Dermis microvascular lymphatic vessel endothelial cell (primary cell): ENCODE measurements at regions not wholly inside any gene's neighbourhood (a gene's known extent, or its start where the extent isn't known, plus 50 kb on each side); places are given as distances from the start of the nearest gene placed in this dataset.
"Not testable (repeated sequence)": the region's sequence is repeated elsewhere in the genome, so short reads cannot be mapped to it uniquely, and the experiment has no call there.

ENCODE experiments used
- DNase-seq, 2 donors: peaks; one replicate each; pipeline versions ENCODE4 v3.0.0 to v3.0.0-alpha.2; 2010; ENCODE audit warnings: low read depth in 2 of 2

GRCh38 chr6:144434308-144434990 lies 149.3 kb downstream of the UTRN start:
- DNase-seq: peak in 1 of 2 donors; percentile 87

- DNase-seq: no peak
These were observed 150.7 kb downstream of the UTRN start for GRCh38 chr6:144435602-144436426.

GRCh38 chr6:144437105-144437504 lies 152.0 kb downstream of the UTRN start:
- no peak for DNase-seq

GRCh38 chr6:144438103-144438502 lies 153.0 kb downstream of the UTRN start:
- no peak for DNase-seq

GRCh38 chr6:144439016-144439415 lies 153.9 kb downstream of the UTRN start:
- DNase-seq: no peak

GRCh38 chr6:144441801-144442200 lies 156.7 kb downstream of the UTRN start:
- not testable (repeated sequence) for DNase-seq

GRCh38 chr6:144443157-144443556 lies 158.0 kb downstream of the UTRN start:
- no peak for DNase-seq

- DNase-seq: peak in 1 of 2 donors; percentile 66
These were observed 162.3 kb downstream of the UTRN start for GRCh38 chr6:144447472-144447871.

- DNase-seq: no peak
These were observed 164.1 kb downstream of the UTRN start for GRCh38 chr6:144449218-144449617.

- DNase-seq: no peak
These were observed 164.9 kb downstream of the UTRN start for GRCh38 chr6:144449911-144450597.

GRCh38 chr6:144460327-144461095 lies 175.4 kb downstream of the UTRN start:
- DNase-seq: no peak

- no peak for DNase-seq
These were observed 176.9 kb downstream of the UTRN start for GRCh38 chr6:144462058-144462457.

- DNase-seq: no peak
These were observed 181.6 kb downstream of the UTRN start for GRCh38 chr6:144466716-144467115.

- DNase-seq: no peak
These were observed 182.1 kb downstream of the UTRN start for GRCh38 chr6:144467172-144467762.

- no peak for DNase-seq
These were observed 182.8 kb downstream of the UTRN start for GRCh38 chr6:144467921-144468320.

GRCh38 chr6:144468709-144469108 lies 183.6 kb downstream of the UTRN start:
- peak in 1 of 2 donors; percentile 15 for DNase-seq

- no peak for DNase-seq
These were observed 184.0 kb downstream of the UTRN start for GRCh38 chr6:144469144-144469575.

GRCh38 chr6:144470201-144470600 lies 185.1 kb downstream of the UTRN start:
- DNase-seq: not testable (repeated sequence)

GRCh38 chr6:144471986-144472385 lies 186.9 kb downstream of the UTRN start:
- DNase-seq: no peak

GRCh38 chr6:144474290-144474689 lies 189.2 kb downstream of the UTRN start:
- DNase-seq: no peak

GRCh38 chr6:144474904-144475303 lies 189.8 kb downstream of the UTRN start:
- no peak for DNase-seq
